Panc1 (cell line): ENCODE measurements at regions not wholly inside any gene's neighbourhood (a gene's known extent, or its start where the extent isn't known, plus 50 kb on each side); places are given as distances from the start of the nearest gene placed in this dataset.

Source experiments
- ATAC-seq: fragments of 200-7000 bp; cut with Tn5 transposase; 2 replicates; pipeline ENCODE4 v1.9.1; 2020; ENCODE audit warnings: mild to moderate bottlenecking, moderate library complexity
- BruUV-seq: library from RNA; stranded (reverse); fragments of 400-500 nt; replicated peaks from 2 replicates; lab custom pipeline; 2021; lab: Mats Ljungman, UMichigan
- CTCF ChIA-PET: fragments of 300-600 bp; sonication (Branson Sonifier 250); formaldehyde crosslinking; loops from one replicate; lab custom pipeline; 2022; ENCODE audit warnings: antibody characterized with exemption; lab: Charles Lee
- POLR2A ChIA-PET: fragments of 300-600 bp; sonication (Branson Sonifier 250); formaldehyde crosslinking; loops from one replicate; lab custom pipeline; 2022; ENCODE audit warnings: antibody characterized with exemption; lab: Charles Lee
- DNase-seq: peaks from one replicate; pipeline ENCODE4 v3.0.0-alpha.2; 2010; ENCODE audit warnings: low read depth, low spot score
- H3K27ac ChIP-seq: 2 replicates; pipeline ENCODE4 v1.5.1; 2011; ENCODE audit warnings: mild to moderate bottlenecking, low read length, inconsistent platforms
- H3K27me3 ChIP-seq: fragments of 200-500 bp; sonication (Bioruptor generic); 2 replicates; pipeline ENCODE4 v1.6.0; 2014; ENCODE audit warnings: low read length, inconsistent platforms; ENCODE audit not compliant: control insufficient read depth, insufficient read depth
- H3K36me3 ChIP-seq: fragments of 200-500 bp; sonication (Bioruptor generic); 2 replicates; pipeline ENCODE4 v1.5.1; 2014; ENCODE audit warnings: inconsistent platforms, mild to moderate bottlenecking, low read length, moderate library complexity; ENCODE audit not compliant: control insufficient read depth, insufficient read depth
- H3K4me1 ChIP-seq: 2 replicates; pipeline ENCODE4 v1.5.1; 2011; ENCODE audit warnings: inconsistent platforms, mild to moderate bottlenecking, low read length, moderate library complexity; ENCODE audit not compliant: control insufficient read depth, insufficient read depth
- H3K4me3 ChIP-seq, 2 experiments: 2 replicates each; pipeline ENCODE4 v1.5.1; 2011 to 2012; ENCODE audit warnings: low read depth in 2 of 2, low read length in 2 of 2, mild to moderate bottlenecking in 2 of 2, inconsistent platforms in 1 of 2, moderate library complexity in 1 of 2
- H3K9me3 ChIP-seq: fragments of 200-500 bp; sonication (Bioruptor generic); 2 replicates; pipeline ENCODE4 v1.5.1; 2014; ENCODE audit warnings: low read depth, mild to moderate bottlenecking, inconsistent platforms, low read length, moderate library complexity; ENCODE audit not compliant: control insufficient read depth, insufficient read depth
- CTCF ChIP-seq: fragments of 450-650 bp; IDR thresholded peaks from 2 replicates; pipeline ENCODE4 v1.5.1; 2017; ENCODE audit warnings: mild to moderate bottlenecking
- POLR2AphosphoS5 ChIP-seq: IDR thresholded peaks from 2 replicates; pipeline ENCODE4 v1.6.1; 2012; ENCODE audit warnings: mild to moderate bottlenecking, low read depth, low read length, moderate library complexity
- REST ChIP-seq, 2 experiments: IDR thresholded peaks; 2 replicates each; pipeline ENCODE4 v1.6.1; 2011 to 2012; ENCODE audit warnings: low read depth in 2 of 2, control low read depth in 1 of 2, low read length in 1 of 2, mild to moderate bottlenecking in 1 of 2, moderate library complexity in 1 of 2; ENCODE audit not compliant: insufficient read depth in 1 of 2
- SIN3A ChIP-seq: IDR thresholded peaks from 2 replicates; pipeline ENCODE4 v1.6.1; 2012; ENCODE audit warnings: low read depth, mild to moderate bottlenecking, low read length, moderate library complexity, borderline replicate concordance; ENCODE audit not compliant: insufficient read depth
- TCF7L2 ChIP-seq: IDR thresholded peaks from 2 replicates; pipeline ENCODE4 v1.6.1; 2011; ENCODE audit warnings: mild to moderate bottlenecking, low read depth, low read length, inconsistent platforms
- in situ Hi-C: cut with HindIII; loops from 2 replicates; pipeline ENCODE4 v1.10.0; 2016; ENCODE audit warnings: low sequenced_read_pairs, low pct_unique_long_range_greater_than_20kb
- intact Hi-C: fragments of 100-400 bp; cut with micrococcal nuclease; formaldehyde crosslinking; loops from one replicate; pipeline ENCODE4 v1.10.0; 2022; ENCODE audit not compliant: unreplicated experiment

- ATAC-seq (no peak), DNase-seq (no peak)
- no peaks in the 10 kb centered on the region for H3K36me3 ChIP-seq
- intact Hi-C loops: no loop called here
- no peaks in the 10 kb centered on the region for H3K9me3 ChIP-seq
- H3K27ac ChIP-seq: no peak overlapping the region
- TF ChIP-seq SIN3A (no peak), REST (IDR thresholded peaks at IDR 0.05; ENCODE audit: insufficient read depth in 1 of 2, low read depth in 2 of 2, low read length in 1 of 2) (no peak), POLR2AphosphoS5 (no peak), TCF7L2 (no peak), CTCF (no peak)
- H3K4me3 ChIP-seq: no peak overlapping the region
- BruUV-seq: no TSS peak
- in situ Hi-C loops: no loop called here
- CTCF ChIA-PET: no interaction called here
- no peaks in the 10 kb centered on the region for H3K27me3 ChIP-seq
- H3K4me1 ChIP-seq: no peaks in the 10 kb centered on the region
- POLR2A ChIA-PET: no interaction called here
These were observed 424.1 kb upstream of the CD180 start for GRCh38 chr5:67620424-67621397.

- no peaks in the 10 kb centered on the region for H3K27me3 ChIP-seq
- DNase-seq: no peak
- H3K36me3 ChIP-seq: no peaks in the 10 kb centered on the region
- no peaks in the 10 kb centered on the region for H3K9me3 ChIP-seq
- BruUV-seq: no TSS peak
- H3K27ac ChIP-seq: no peak overlapping the region
- ATAC-seq: no peak
- ChIA-PET POLR2A (no interaction called here), CTCF (no interaction called here)
- TF ChIP-seq TCF7L2 (no peak), REST (IDR thresholded peaks at IDR 0.05; ENCODE audit: insufficient read depth in 1 of 2, low read depth in 2 of 2, low read length in 1 of 2) (no peak), CTCF (no peak), POLR2AphosphoS5 (no peak), SIN3A (no peak)
- no peak overlapping the region for H3K4me3 ChIP-seq
- in situ Hi-C loops (no loop called here), intact Hi-C loops (no loop called here)
- no peaks in the 10 kb centered on the region for H3K4me1 ChIP-seq
These were observed 423.0 kb upstream of the CD180 start for GRCh38 chr5:67619636-67620035.
